GM21528 (cell line): ENCODE measurements at regions not wholly inside any gene's neighbourhood (a gene's known extent, or its start where the extent isn't known, plus 50 kb on each side); places are given as distances from the start of the nearest gene placed in this dataset.
"Not testable (repeated sequence)": the region's sequence is repeated elsewhere in the genome, so short reads cannot be mapped to it uniquely, and the experiment has no call there.

Experiments
- ATAC-seq: cut with Tn5 transposase; IDR thresholded peaks from one replicate; pipeline ENCODE4 v1.9.1; 2021; ENCODE audit warnings: mild to moderate bottlenecking, moderate library complexity; ENCODE audit not compliant: unreplicated experiment, low FRiP score

GRCh38 chr5:108543486-108543885, 161.6 kb upstream of the FBXL17 start:
- peak; percentile 63 for ATAC-seq

- ATAC-seq: peak; percentile 51
These were observed 159.9 kb upstream of the FBXL17 start for GRCh38 chr5:108541836-108542235.

GRCh38 chr5:108536321-108536720, 154.4 kb upstream of the FBXL17 start:
- ATAC-seq: no peak

GRCh38 chr5:108532129-108532445, 150.2 kb upstream of the FBXL17 start:
- not testable (repeated sequence) for ATAC-seq

- ATAC-seq: no peak
These were observed 149.7 kb upstream of the FBXL17 start for GRCh38 chr5:108531367-108532128.

GRCh38 chr5:108530706-108531105, 148.8 kb upstream of the FBXL17 start:
- no peak for ATAC-seq

- no peak for ATAC-seq
These were observed 147.5 kb upstream of the FBXL17 start for GRCh38 chr5:108529381-108529780.

GRCh38 chr5:108528655-108529054, 146.8 kb upstream of the FBXL17 start:
- ATAC-seq: no peak

GRCh38 chr5:108524564-108524963, 142.7 kb upstream of the FBXL17 start:
- ATAC-seq: no peak

- no peak for ATAC-seq
These were observed 141.5 kb upstream of the FBXL17 start for GRCh38 chr5:108523360-108523759.

- peak; percentile 62 for ATAC-seq
These were observed 140.1 kb upstream of the FBXL17 start for GRCh38 chr5:108521841-108522506.

- ATAC-seq: peak; percentile 89
These were observed 139.3 kb upstream of the FBXL17 start for GRCh38 chr5:108521011-108521700.

- ATAC-seq: no peak
These were observed 134.9 kb upstream of the FBXL17 start for GRCh38 chr5:108516785-108517184.

- no peak for ATAC-seq
These were observed 133.7 kb upstream of the FBXL17 start for GRCh38 chr5:108515517-108516105.

GRCh38 chr5:108508979-108509378, 127.1 kb upstream of the FBXL17 start:
- no peak for ATAC-seq

- ATAC-seq: no peak
These were observed 125.7 kb upstream of the FBXL17 start for GRCh38 chr5:108507631-108508030.

- ATAC-seq: no peak
These were observed 123.7 kb upstream of the FBXL17 start for GRCh38 chr5:108505608-108506007.

GRCh38 chr5:108504974-108505373, 123.1 kb upstream of the FBXL17 start:
- ATAC-seq: no peak

- no peak for ATAC-seq
These were observed 122.1 kb upstream of the FBXL17 start for GRCh38 chr5:108503986-108504385.

GRCh38 chr5:108495615-108496014, 113.7 kb upstream of the FBXL17 start:
- not testable (repeated sequence) for ATAC-seq

- no peak for ATAC-seq
These were observed 106.1 kb upstream of the FBXL17 start for GRCh38 chr5:108487951-108488350.
